ENCODE measurements at regions not wholly inside any gene's neighbourhood (a gene's known extent, or its start where the extent isn't known, plus 50 kb on each side); places are given as distances from the start of the nearest gene placed in this dataset.
"Not testable (repeated sequence)": the region's sequence is repeated elsewhere in the genome, so short reads cannot be mapped to it uniquely, and the experiment has no call there.

DNA sequence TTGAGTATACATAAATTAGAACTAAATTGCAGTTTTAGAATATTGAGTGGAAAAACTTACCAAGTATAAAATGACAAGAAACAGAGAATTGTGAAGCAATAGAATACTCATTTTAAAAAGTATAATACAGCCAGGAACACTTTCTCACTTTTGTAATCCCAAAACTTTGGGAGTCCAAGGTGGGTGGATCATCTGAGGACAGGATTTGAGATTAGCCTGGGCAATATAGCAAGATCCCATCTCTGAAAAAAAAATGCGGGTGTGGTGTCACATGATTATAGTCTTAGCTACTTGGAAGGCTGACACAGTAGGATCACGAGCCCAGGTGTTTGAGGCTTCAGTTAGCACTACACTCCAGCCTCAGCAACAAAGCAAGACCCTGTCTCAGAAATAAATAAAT, 440.9 kb upstream of the POT1 start:
- no peak for DNase-seq (ENCODE audit: low read depth)
- no peak overlapping the region for H3K4me3 ChIP-seq (ENCODE audit: low read depth, low read length)

DNA sequence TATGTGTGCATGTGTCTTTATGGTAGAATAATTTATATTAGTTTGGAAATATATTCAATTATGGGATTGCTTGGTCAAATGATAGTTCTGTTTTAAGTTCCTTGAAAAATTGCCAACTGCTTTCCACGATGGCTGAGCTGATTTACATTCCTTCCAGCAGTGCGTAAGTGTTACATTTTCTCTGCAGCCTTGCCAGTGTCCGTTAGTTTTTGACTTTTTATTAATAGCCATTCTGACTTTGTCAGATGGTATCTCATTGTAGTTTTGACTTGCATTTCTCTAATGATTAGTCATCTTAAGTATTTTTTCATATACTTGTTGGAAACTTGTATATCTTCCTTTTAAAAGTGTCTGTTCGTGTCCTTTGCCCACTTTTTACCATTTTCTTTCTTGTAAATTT, 434.2 kb upstream of the POT1 start:
- peak; percentile 16 for DNase-seq (ENCODE audit: low read depth)
- no peak overlapping the region for H3K4me3 ChIP-seq (ENCODE audit: low read depth, low read length)

DNA sequence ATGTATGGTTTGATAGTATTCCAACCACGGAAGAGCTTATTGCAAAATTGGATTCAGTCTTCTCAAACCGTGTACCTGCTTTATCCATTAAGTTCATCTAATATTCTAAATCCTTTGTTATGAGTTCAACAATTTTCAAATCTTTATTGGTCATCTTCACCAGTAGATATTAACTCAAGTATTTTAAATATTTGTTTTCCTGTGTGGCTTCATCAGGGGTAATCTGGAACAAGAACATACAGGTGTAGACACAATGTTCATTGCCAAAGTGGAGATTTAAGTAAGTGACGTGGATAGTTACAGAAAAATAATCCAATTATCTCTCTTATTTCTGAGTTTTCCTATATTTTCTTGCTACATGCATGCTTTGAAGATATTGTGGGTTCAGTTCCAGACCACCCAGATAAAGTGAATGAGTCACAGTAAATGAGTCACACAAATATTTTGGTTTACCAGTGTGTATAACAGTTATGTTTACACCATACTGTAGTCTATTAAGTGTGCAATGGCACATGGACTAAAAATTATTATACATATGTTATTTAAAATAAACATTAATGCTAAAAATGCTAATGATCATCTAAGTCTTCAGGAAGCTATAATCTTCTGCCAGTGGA, 429.0 kb upstream of the POT1 start:
- H3K4me3 ChIP-seq (ENCODE audit: low read depth, low read length): no peak overlapping the region
- no peak for DNase-seq (ENCODE audit: low read depth)

DNA sequence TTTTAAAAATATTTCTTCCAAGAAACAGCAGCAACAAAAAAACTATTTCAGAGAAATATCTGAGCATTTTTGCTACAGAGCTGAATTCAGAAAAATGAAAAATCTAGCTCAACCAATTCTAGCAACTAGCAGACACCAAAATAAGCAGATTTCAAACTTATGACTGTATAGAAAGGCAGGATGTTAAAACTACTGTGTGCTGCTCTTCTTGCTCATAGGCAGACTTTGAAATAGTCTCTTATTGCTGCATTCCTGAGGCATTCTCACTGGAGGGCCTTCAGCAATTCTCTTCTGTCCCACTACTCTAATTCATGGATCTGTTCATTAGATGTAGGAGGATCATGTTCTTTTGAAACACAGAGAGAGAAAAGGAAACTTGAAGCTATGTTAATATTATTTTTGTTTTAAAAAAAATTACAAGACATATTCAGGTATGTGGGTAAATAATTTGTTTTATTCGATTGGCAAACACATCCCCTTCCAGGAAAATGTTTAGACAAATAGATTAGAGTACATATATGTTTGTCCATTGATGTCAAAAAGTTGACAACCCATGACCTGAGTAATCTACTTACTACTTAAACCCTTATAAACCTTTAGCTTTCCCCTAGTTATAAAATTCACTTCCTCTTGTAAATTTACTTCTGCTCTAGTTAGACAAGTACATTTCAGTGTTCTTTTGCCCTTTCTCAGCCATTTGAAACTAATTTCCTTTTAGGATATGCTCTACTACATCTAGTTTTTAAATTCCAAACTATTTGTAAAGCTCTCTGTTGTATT, 428.2 kb upstream of the POT1 start:
- no peak overlapping the region for H3K4me3 ChIP-seq (ENCODE audit: low read depth, low read length)
- no peak for DNase-seq (ENCODE audit: low read depth)

DNA sequence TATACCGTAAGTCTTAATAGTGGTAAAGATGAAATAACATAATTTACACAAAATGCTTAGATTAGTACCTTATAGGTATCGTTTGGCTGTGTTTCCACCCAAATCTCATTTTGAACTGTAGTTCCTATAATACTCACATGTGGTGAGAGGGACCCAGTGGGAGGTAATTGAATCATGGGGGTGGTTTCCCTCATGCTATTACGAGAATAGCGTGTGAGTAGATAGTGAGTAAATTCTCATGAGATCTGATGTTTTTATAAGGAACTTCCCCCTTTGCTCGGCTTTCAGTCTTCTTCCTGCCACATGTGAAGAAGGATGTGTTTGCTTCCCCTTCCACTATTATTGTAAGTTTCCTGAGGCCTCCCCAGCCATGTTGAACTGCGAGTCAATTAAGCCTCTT, 426.3 kb upstream of the POT1 start:
- peak; percentile 65 for DNase-seq (ENCODE audit: low read depth)
- no peak overlapping the region for H3K4me3 ChIP-seq (ENCODE audit: low read depth, low read length)

DNA sequence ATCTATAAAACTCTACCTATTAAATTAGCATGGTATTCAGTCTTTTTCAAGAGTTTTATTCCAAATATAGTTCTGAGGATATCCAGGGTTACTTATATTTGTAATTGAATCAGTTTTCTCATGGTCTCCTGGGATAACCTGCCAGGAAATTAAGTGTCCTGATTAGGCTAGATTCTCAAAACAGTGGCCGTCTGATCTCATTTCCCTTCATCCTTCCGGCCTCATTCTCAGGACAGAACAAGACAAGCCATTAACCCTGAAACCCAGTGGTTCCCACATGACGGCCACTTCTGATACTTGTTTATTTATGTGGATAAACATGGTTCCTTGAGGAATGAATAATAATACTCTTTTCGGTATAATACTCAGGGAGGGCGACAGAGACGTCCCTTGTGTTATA, 417.6 kb upstream of the POT1 start:
- no peak overlapping the region for H3K4me3 ChIP-seq (ENCODE audit: low read depth, low read length)
- no peak for DNase-seq (ENCODE audit: low read depth)

DNA sequence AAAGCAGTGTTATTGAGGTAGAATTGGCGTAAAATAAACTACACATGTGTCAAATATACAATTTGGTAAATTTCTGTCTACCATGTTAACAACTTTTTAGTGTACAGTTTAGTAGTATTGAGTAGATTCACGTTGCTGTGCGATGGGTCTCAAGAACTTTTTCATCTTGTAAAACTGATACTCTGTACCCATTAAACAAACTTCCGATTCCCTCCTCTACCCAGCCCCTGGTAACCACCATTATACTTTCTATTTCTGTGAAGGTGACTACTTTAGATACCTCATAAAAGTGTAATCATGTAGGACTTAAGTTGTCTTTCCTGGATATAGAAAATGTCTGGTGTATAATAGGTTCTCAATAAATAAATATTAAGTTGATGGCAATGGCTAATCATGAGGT, 408.5 kb upstream of the POT1 start:
- DNase-seq (ENCODE audit: low read depth): no peak
- no peak overlapping the region for H3K4me3 ChIP-seq (ENCODE audit: low read depth, low read length)

DNA sequence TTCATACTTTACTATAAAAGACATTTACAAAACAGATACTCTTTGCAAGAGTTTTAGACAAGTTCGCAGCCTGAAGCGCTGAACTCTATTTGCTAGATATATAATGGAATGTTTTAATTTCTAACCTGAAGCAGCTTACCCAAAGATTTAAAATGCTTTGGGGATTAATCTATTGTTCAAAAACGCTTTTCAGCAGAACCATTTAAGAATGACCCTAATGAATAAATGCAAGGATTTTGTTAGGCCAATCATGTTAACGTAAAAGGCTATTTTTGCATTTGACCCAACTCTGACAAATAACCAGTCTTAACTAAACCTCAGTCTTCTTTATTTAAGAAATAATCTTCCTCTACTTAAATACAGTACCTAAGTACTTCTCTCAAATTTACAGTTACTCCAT, 406.7 kb upstream of the POT1 start:
- no peak overlapping the region for H3K4me3 ChIP-seq (ENCODE audit: low read depth, low read length)
- DNase-seq (ENCODE audit: low read depth): no peak

DNA sequence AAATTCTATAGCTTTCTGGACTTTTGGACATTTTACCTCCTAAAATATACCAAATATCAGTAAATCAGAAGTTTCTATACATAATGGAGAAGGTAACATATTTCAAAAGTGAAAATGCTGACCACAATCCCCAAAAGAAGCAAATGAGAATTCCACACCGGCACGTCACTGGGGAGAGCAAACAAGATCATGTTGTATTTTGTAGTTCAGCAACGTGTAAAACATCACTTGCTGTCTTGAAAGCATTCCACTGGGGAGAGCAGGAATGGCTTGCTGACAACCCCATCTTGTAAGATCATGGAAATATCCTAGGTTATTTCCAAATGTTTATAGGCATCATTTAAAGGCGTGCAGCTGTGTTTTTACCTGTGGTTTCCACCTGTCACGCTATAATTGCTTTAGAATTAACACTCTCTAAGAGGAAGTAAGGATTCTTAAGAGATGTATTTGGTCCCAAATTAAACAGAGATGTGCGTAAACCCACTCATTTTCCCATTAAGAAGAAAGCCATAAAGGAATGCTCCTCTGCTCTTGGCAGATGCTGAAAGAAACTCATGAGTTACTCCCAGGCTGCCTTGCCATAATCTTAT, 397.1 kb upstream of the POT1 start:
- DNase-seq (ENCODE audit: low read depth): peak; percentile 16
- no peak overlapping the region for H3K4me3 ChIP-seq (ENCODE audit: low read depth, low read length)

DNA sequence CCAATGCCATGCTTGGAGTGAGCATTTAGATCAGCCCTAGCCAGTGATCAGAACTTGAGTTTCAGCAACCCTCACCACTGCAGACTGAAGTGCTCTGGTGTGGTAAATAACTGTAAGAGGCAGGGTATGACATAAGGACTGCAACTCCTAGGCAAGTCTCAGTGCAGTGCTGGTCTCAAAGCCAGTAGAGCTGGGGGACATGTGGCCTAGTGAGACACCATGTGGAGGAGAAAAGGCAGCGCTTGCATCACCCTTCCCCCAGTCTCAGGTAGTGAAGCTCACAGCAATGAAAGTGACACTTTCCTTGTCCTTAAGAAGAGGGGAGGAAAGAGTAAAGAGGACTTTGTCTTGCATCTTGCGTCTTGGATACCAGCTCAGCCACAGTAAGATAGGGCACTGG, 386.8 kb upstream of the POT1 start:
- no peak overlapping the region for H3K4me3 ChIP-seq (ENCODE audit: low read depth, low read length)
- DNase-seq (ENCODE audit: low read depth): no peak

DNA sequence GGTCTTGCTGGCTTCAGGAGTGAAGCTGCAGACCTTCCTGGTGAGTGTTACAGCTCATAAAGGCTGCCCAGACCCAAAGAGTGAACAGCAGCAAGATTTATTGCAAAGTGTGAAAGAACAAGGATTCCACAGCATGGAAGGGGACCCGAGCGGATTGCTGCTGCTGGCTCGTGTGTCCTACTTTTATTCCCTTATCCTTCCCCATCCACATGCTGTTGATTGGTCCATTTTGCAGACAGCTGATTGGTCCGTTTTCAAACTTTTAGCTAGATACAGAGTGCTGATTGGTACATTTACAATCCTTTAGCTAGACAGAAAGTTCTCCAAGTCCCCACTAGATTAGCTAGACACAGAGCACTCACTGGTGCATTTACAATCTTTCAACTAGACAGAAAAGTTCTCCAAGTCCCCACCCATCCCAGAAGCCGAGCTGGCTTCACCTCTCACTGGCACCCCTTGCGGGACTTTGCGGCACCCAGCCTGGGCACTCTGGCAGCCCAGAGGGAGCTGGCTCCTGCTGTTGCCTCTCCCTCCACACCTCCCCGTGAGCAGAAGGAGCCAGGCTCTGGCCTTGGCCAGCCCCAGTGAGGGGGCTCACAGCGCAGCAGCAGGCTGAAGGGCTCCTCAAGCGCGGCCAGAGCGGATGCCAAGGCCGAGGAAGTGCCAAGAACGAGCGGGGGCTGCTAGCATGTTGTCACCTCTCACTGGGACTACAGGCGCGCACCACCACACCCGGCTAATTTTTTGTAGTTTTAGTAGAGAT, 369.6 kb upstream of the POT1 start:
- no peak overlapping the region for H3K4me3 ChIP-seq (ENCODE audit: low read depth, low read length)
- no peak for DNase-seq (ENCODE audit: low read depth)

DNA sequence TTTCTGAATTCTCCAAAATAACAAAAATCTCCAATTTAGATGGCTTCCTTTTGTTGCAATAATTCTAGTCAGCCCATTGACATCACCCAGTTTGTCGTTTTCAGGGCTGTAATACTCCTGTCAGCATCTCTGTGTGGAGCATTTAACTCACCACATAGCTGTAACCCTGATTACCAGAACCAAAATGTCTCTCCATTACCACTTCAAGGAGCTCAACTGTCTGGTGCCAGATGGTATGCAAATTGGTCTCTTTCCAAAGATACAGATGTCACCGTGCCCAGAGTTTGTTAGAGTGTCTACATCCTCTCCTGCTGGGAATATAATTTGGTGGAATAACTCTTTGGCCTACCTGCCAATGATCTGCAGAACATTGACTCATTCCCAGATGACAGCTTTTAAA, 350.3 kb upstream of the POT1 start:
- no peak overlapping the region for H3K4me3 ChIP-seq (ENCODE audit: low read depth, low read length)

DNA sequence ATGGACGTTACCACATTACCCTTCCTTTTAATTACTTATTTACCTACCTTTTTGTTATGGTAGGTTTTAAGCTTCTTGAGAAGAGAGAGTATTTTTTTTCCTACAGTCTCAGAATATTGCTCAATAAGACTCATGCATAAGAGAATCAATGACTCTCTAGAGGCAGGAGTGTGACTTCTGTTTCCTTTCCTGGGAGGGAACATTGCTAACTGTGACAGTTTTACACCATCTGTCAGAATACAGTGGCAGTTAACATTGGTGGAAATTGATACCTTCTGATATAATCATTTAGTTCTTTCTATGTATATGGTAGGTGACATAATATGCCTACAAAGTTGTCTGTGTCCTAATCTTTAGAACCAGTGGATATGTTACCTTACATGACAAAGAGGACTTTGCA, 348.7 kb upstream of the POT1 start:
- no peak for DNase-seq (ENCODE audit: low read depth)

More for the DNA sequence above, 350.3 kb upstream of the POT1 start:
- no peak for DNase-seq (ENCODE audit: low read depth)

DNA sequence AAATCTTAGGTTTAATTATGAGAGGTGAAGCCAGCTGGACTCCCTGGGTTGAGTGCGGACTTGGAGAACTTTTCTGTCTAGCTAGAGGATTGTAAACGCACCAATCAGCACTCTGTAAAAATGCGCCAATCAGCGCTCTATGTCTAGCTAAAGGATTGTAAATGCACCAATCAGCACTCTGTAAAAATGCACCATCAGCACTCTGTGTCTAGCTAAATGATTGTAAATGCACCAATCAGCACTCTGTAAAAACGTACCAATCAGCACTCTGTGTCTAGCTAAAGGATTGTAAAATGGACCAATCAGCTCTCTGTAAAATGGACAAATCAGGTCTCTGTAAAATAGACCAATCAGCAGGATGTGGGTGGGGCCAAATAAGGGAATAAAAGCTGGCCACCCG, 345.1 kb upstream of the POT1 start:
- DNase-seq (ENCODE audit: low read depth); H3K4me3 ChIP-seq (ENCODE audit: low read depth, low read length): not testable (repeated sequence)

More for the DNA sequence above, 348.7 kb upstream of the POT1 start:
- no peak overlapping the region for H3K4me3 ChIP-seq (ENCODE audit: low read depth, low read length)

DNA sequence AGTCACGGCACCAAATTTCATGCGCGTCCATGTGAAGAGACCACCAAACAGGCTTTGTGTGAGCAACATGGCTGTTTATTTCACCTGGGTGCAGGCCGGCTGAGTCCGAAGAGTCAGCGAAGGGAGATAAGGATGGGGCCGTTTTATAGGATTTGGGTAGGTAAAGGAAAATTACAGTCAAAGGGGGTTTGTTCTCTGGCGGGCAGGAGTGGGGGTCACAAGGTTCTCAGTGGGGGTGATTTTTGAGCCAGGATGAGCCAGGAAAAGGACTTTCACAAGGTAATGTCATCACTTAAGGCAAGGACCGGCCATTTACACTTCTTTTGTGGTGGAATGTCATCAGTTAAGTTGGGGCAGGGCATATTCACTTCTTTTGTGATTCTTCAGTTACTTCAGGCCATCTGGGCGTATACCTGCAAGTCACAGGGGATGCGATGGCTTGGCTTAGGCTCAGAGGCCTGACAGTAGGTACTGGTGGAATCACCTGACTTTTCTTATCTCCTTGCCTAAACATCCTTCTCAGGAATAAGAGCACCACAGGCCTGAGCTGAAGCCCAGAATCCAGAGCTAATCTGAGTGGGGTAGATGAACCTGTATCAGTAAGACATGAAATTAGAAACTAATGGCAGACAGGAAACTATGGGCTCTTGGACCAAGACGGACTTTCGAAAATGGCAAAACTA, 334.7 kb upstream of the POT1 start:
- H3K4me3 ChIP-seq (ENCODE audit: low read depth, low read length); DNase-seq (ENCODE audit: low read depth): not testable (repeated sequence)

DNA sequence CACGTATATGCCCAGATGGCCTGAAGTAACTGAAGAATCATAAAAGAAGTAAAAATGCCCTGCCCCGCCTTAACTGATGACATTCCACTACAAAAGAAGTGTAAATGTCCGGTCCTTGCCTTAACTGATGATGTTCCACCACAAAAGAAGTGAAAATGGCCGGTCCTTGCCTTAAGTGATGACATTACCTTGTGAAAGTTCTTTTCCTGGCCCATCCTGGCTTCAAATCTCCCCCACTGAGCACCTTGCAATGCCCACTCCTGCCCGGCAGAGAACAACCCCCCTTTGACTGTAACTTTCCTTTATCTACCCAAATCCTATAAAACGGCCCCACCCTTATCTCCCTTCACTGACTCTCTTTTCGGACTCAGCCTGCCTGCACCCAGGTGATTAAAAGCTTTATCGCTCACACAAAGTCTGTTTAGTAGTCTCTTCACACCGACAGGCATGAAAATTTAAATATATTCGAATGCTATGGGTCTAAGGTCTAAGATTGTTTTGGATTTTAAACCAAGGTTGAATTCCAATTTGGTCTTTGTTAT, 329.3 kb upstream of the POT1 start:
- DNase-seq (ENCODE audit: low read depth); H3K4me3 ChIP-seq (ENCODE audit: low read depth, low read length): not testable (repeated sequence)

DNA sequence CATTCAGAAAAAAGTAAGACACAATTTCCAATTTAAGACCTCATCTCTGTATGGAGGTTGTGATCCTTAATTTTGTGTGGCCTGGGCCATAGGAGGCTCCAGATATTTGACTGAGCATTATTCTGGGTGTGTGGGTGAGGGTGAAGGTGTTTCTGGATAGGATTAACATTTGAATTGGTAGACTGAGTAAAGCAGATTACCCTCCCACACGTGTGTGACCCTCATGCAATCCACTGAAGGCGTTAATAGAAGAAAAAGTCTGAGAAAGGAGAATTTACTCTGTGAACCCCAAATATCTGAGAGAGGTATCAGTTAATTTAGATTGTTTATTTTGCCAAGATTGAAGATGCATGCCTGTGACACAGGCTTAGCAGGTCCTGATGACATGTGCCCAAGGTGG, 328.0 kb upstream of the POT1 start:
- DNase-seq (ENCODE audit: low read depth): no peak
- no peak overlapping the region for H3K4me3 ChIP-seq (ENCODE audit: low read depth, low read length)

DNA sequence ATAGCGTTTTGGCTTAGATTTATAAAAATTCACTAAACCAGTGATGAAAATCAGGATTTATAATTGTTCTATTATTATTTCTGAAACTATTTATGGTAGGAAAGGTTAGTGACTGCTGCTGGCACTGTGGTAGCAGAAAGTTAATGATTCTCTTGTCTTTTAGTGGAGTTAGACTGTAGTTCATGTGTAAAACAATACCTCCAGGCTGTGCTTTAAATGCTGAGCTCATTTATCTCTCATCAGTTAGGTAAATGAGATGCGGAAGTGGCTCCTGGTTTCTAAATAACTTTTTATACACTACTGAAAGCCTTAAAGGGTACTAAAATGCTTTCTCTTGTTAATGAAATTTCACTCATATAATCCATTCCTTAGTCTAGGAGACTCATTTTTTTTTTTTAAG, 326.8 kb upstream of the POT1 start:
- H3K4me3 ChIP-seq (ENCODE audit: low read depth, low read length): no peak overlapping the region
- no peak for DNase-seq (ENCODE audit: low read depth)

DNA sequence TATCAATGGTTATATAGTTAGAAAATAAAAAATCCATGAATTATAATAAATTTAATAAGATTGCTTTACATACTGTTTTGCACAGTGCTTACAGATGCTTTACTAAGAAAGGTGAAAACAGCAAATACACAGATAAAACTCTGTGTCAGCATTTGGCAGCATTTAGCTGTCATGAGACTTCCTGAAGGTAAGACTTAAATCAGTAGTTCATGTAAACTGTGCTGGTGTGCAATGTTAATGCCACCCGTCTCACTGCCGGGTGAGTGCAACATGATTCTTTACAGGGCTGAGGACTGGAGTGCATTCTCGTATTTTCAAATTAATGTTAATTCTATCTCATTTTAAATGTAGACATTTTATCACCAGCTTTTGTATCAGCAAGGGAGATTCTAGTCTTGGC, 326.2 kb upstream of the POT1 start:
- DNase-seq (ENCODE audit: low read depth): no peak
- H3K4me3 ChIP-seq (ENCODE audit: low read depth, low read length): no peak overlapping the region

Data from skeletal muscle cell (primary cell).